ENCODE measurements at regions not wholly inside any gene's neighbourhood (a gene's known extent, or its start where the extent isn't known, plus 50 kb on each side); places are given as distances from the start of the nearest gene placed in this dataset.

GRCh38 chr6:139857143-139857542 is 482.7 kb upstream of the CITED2 start:
- TF ChIP-seq, protein P1, sequence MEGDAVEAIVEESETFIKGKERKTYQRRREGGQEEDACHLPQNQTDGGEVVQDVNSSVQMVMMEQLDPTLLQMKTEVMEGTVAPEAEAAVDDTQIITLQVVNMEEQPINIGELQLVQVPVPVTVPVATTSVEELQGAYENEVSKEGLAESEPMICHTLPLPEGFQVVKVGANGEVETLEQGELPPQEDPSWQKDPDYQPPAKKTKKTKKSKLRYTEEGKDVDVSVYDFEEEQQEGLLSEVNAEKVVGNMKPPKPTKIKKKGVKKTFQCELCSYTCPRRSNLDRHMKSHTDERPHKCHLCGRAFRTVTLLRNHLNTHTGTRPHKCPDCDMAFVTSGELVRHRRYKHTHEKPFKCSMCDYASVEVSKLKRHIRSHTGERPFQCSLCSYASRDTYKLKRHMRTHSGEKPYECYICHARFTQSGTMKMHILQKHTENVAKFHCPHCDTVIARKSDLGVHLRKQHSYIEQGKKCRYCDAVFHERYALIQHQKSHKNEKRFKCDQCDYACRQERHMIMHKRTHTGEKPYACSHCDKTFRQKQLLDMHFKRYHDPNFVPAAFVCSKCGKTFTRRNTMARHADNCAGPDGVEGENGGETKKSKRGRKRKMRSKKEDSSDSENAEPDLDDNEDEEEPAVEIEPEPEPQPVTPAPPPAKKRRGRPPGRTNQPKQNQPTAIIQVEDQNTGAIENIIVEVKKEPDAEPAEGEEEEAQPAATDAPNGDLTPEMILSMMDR (IDR thresholded peaks at IDR 0.05): no peak
- TF ChIP-seq POLR2AphosphoS5 (IDR thresholded peaks at IDR 0.05) (no peak), POLR2A (IDR thresholded peaks at IDR 0.05) (no peak), EP300 (IDR thresholded peaks at IDR 0.05) (no peak)
